ENCODE measurements at regions not wholly inside any gene's neighbourhood (a gene's known extent, or its start where the extent isn't known, plus 50 kb on each side); places are given as distances from the start of the nearest gene placed in this dataset.

DNA sequence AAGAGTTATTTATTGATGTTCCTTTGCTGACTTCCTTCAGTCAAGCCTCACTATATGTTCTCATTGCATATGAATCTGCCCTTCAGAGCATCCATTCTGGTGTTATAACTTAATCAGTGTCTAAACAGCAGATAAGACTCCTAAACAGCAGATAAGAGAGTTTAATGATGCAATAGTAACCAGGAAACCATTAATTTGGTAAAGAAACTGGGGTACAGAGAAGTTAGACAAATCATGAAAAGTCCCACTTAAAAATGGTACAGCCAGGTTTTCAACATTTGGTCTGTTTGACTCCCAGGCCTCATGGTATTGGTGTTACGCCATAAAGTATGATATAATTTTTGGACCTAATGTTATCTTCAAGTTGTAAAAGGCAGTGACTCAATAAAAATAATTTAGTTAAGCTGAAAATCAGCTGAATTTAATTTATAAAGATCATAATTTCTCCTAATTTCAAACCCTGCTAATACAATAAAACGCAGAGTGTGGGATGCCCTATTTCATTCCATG is 127.4 kb upstream of the DST start:
- Histone ChIP-seq H3K36me3 (ENCODE audit: control insufficient read depth, insufficient read depth, low read length) (no peaks in the 10 kb centered on the region), H3K4me3 (ENCODE audit: extremely low read depth, insufficient read depth, low read length, poor library complexity, severe bottlenecking) (no peak overlapping the region), H3K9me3 (ENCODE audit: control insufficient read depth, low read length) (no peaks in the 10 kb centered on the region), H3K4me1 (ENCODE audit: control insufficient read depth, insufficient read depth, low read length, poor library complexity, severe bottlenecking) (peaks cover 23% of the 10 kb centered on the region), H3K27ac (ENCODE audit: low read depth, low read length, severe bottlenecking) (no peak overlapping the region)
- 86% methylated on average over 1 of the region's 2 CpGs; no CpG with 5 or more reads in 1 of the 2 experiments for WGBS, 2 experiments (ENCODE audit: insufficient coverage in 2 of 2)

DNA sequence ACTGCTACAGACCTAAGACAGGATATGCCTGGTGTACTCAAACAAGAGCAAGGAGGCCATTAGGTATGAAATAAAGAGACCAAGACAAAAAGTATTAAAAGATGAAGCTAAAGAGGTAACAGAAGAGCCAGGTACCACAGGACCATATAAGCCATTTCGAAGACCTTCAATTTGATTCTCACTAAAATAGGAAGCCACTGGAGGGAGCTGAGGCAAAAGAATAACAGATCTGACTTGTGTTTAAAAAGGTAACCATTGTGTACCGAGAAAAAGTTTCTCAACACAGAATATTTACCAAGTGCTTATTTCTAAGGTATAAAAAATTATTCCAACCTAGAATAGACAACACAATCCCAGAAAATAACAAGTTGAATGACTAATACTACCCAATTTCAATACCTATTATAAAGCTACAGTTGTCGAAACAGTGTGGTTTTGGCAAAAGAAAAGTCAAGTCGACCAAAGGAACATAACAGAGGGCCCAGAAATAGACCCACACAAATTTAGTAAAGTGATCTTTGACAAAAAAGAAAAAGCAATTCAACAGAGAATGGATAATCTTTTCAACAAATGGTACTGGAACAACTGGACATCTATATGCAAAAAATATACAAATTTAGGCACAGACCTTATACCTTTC is 125.3 kb upstream of the DST start:
- Histone ChIP-seq H3K4me1 (ENCODE audit: control insufficient read depth, insufficient read depth, low read length, poor library complexity, severe bottlenecking) (peaks cover 23% of the 10 kb centered on the region), H3K27ac (ENCODE audit: low read depth, low read length, severe bottlenecking) (no peak overlapping the region)

DNA sequence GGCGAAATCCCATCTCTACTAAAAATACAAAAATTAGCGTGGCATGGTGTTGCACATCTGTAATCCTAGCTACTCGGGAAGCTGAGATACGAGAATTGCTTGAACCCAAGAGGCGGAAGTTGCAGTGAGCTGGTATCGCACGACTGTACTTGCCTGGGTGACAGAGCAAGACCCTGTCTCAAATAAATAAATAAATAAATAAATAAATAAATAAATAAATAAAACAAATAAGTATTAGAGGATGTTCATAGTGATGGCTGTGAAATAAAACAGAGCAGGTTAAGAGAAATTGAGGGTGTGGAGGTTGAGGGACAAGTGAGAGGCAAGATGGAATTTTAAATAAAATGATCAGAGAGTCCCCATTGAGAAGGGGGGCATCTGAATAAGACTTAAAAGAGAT is 124.7 kb upstream of the DST start:
- H3K27ac ChIP-seq (ENCODE audit: low read depth, low read length, severe bottlenecking), result no peak overlapping the region
- 91 to 98% methylated on average over 5 of the region's 7 CpGs for WGBS, 2 experiments (ENCODE audit: insufficient coverage in 2 of 2)
- H3K4me3 ChIP-seq (ENCODE audit: extremely low read depth, insufficient read depth, low read length, poor library complexity, severe bottlenecking), result no peak overlapping the region
- H3K4me1 ChIP-seq (ENCODE audit: control insufficient read depth, insufficient read depth, low read length, poor library complexity, severe bottlenecking), result peaks cover 18% of the 10 kb centered on the region
- no peaks in the 10 kb centered on the region for H3K9me3 ChIP-seq (ENCODE audit: control insufficient read depth, low read length)
- H3K36me3 ChIP-seq (ENCODE audit: control insufficient read depth, insufficient read depth, low read length), result no peaks in the 10 kb centered on the region

More for the DNA sequence above, 125.3 kb upstream of the DST start:
- 100% methylated on average over 3 of the region's 4 CpGs; no CpG with 5 or more reads in 1 of the 2 experiments for WGBS, 2 experiments (ENCODE audit: insufficient coverage in 2 of 2)
- Histone ChIP-seq H3K36me3 (ENCODE audit: control insufficient read depth, insufficient read depth, low read length) (no peaks in the 10 kb centered on the region), H3K4me3 (ENCODE audit: extremely low read depth, insufficient read depth, low read length, poor library complexity, severe bottlenecking) (no peak overlapping the region), H3K9me3 (ENCODE audit: control insufficient read depth, low read length) (no peaks in the 10 kb centered on the region)

DNA sequence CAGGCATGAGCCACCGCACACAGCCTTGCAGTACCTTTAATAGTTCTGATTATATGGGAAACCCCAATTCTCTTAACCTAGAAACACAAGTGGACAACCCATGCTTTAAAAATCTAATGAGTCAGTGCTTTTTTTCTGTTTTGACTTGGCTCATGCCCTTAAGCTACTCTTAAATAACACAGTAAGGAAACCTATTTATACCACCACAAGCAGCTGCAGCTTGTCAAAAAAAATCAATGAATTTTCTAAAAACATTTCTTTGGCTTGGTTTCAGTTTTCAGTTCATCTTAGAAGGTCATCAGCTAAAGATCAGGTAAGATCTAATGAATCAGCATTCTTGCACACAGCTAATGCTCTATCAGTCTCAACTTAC is 124.1 kb upstream of the DST start:
- Histone ChIP-seq H3K4me3 (ENCODE audit: extremely low read depth, insufficient read depth, low read length, poor library complexity, severe bottlenecking) (no peak overlapping the region), H3K4me1 (ENCODE audit: control insufficient read depth, insufficient read depth, low read length, poor library complexity, severe bottlenecking) (peaks cover 12% of the 10 kb centered on the region), H3K36me3 (ENCODE audit: control insufficient read depth, insufficient read depth, low read length) (no peaks in the 10 kb centered on the region), H3K9me3 (ENCODE audit: control insufficient read depth, low read length) (no peaks in the 10 kb centered on the region), H3K27ac (ENCODE audit: low read depth, low read length, severe bottlenecking) (no peak overlapping the region)
- 100% methylated on average over 1 of the region's 1 CpG; no CpG with 5 or more reads in 1 of the 2 experiments for WGBS, 2 experiments (ENCODE audit: insufficient coverage in 2 of 2)

DNA sequence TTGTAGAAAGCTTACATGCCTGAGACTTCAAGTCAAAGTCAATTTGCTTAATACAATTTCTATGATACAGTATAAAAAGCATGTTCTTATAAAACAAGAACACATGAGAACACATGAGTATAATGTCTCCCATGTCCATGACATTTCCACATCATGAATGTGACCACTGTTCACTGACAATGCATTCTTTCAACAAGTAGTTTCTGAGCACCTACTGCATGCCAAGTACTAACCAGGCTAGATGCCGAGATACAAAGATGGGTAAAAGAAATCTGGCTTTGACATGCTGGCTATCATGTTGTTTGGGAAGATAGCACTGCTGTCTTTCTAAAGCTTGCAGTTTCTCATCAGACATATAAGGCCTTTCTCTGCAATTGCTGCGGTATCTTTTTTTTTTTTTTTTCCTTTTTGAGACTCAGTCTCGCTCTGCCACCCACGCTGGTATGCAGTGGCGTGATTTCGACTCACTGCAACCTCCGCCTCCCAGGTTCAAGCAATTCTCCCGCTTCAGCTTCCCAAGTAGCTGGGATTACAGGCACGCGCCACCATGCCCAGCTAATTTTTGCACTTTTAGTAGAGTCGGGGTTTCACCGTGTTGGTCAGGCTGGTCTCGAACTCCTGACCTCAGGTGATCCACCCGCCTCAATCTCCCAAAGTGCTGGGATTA is 123.6 kb upstream of the DST start:
- Histone ChIP-seq H3K9me3 (ENCODE audit: control insufficient read depth, low read length) (no peaks in the 10 kb centered on the region), H3K4me1 (ENCODE audit: control insufficient read depth, insufficient read depth, low read length, poor library complexity, severe bottlenecking) (peaks cover 7% of the 10 kb centered on the region), H3K27ac (ENCODE audit: low read depth, low read length, severe bottlenecking) (no peak overlapping the region), H3K36me3 (ENCODE audit: control insufficient read depth, insufficient read depth, low read length) (no peaks in the 10 kb centered on the region), H3K4me3 (ENCODE audit: extremely low read depth, insufficient read depth, low read length, poor library complexity, severe bottlenecking) (no peak overlapping the region)
- 83 to 97% methylated on average over 7 to 14 of the region's 14 CpGs for WGBS, 2 experiments (ENCODE audit: insufficient coverage in 2 of 2)

- no peaks in the 10 kb centered on the region for H3K9me3 ChIP-seq (ENCODE audit: control insufficient read depth, low read length)
- 75 to 85% methylated on average over 1 to 2 of the region's 2 CpGs for WGBS, 2 experiments (ENCODE audit: insufficient coverage in 2 of 2)
- no peaks in the 10 kb centered on the region for H3K36me3 ChIP-seq (ENCODE audit: control insufficient read depth, insufficient read depth, low read length)
- peaks cover 7% of the 10 kb centered on the region for H3K4me1 ChIP-seq (ENCODE audit: control insufficient read depth, insufficient read depth, low read length, poor library complexity, severe bottlenecking)
- no peak overlapping the region for H3K4me3 ChIP-seq (ENCODE audit: extremely low read depth, insufficient read depth, low read length, poor library complexity, severe bottlenecking)
- no peak overlapping the region for H3K27ac ChIP-seq (ENCODE audit: low read depth, low read length, severe bottlenecking)
Observed at GRCh38 chr6:56765494-56765893, 122.8 kb upstream of the DST start.

DNA sequence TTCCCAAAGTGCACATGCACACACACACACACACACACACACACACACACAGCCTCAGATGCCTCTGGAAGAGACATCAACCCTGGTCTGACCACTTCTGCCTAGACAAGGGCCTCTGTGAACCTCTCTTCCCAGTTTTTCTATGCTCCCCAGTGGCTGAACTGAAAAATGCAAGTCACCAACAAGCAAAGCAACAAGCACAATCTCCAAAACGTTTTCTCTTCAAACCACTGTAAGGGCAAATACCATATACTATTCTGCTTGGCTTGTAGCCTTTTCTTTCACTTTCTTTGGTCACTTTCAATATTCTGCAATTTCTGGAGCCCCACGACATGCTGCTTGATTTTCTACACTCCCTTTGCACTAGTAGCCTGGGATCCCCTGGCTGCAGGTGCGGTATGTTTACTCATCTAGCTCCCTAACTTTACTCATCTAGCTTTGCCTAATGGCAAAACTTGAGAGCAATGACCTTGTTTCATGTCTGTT is 121.4 kb upstream of the DST start:
- no peak overlapping the region for H3K27ac ChIP-seq (ENCODE audit: low read depth, low read length, severe bottlenecking)
- H3K9me3 ChIP-seq (ENCODE audit: control insufficient read depth, low read length), result no peaks in the 10 kb centered on the region
- WGBS, 2 experiments (ENCODE audit: insufficient coverage in 2 of 2), result 4 to 46% methylated on average over 2 to 3 of the region's 3 CpGs
- H3K4me1 ChIP-seq (ENCODE audit: control insufficient read depth, insufficient read depth, low read length, poor library complexity, severe bottlenecking), result peaks cover 11% of the 10 kb centered on the region
- H3K4me3 ChIP-seq (ENCODE audit: extremely low read depth, insufficient read depth, low read length, poor library complexity, severe bottlenecking), result no peak overlapping the region
- H3K36me3 ChIP-seq (ENCODE audit: control insufficient read depth, insufficient read depth, low read length), result no peaks in the 10 kb centered on the region

- no peaks in the 10 kb centered on the region for H3K36me3 ChIP-seq (ENCODE audit: control insufficient read depth, insufficient read depth, low read length)
- H3K4me1 ChIP-seq (ENCODE audit: control insufficient read depth, insufficient read depth, low read length, poor library complexity, severe bottlenecking), result peaks cover 14% of the 10 kb centered on the region
- WGBS, 2 experiments (ENCODE audit: insufficient coverage in 2 of 2), result no CpG with 5 or more reads among the region's 1 CpG
- H3K9me3 ChIP-seq (ENCODE audit: control insufficient read depth, low read length), result no peaks in the 10 kb centered on the region
- no peak overlapping the region for H3K27ac ChIP-seq (ENCODE audit: low read depth, low read length, severe bottlenecking)
- no peak overlapping the region for H3K4me3 ChIP-seq (ENCODE audit: extremely low read depth, insufficient read depth, low read length, poor library complexity, severe bottlenecking)
Observed at GRCh38 chr6:56761651-56762050, 119.0 kb upstream of the DST start.

- WGBS, 2 experiments (ENCODE audit: insufficient coverage in 2 of 2), result 83% methylated on average over 1 of the region's 1 CpG; no CpG with 5 or more reads in 1 of the 2 experiments
- Histone ChIP-seq H3K4me1 (ENCODE audit: control insufficient read depth, insufficient read depth, low read length, poor library complexity, severe bottlenecking) (peaks cover 19% of the 10 kb centered on the region), H3K27ac (ENCODE audit: low read depth, low read length, severe bottlenecking) (no peak overlapping the region), H3K9me3 (ENCODE audit: control insufficient read depth, low read length) (no peaks in the 10 kb centered on the region), H3K4me3 (ENCODE audit: extremely low read depth, insufficient read depth, low read length, poor library complexity, severe bottlenecking) (no peak overlapping the region), H3K36me3 (ENCODE audit: control insufficient read depth, insufficient read depth, low read length) (no peaks in the 10 kb centered on the region)
Observed at GRCh38 chr6:56760842-56761241, 118.2 kb upstream of the DST start.

GRCh38 chr6:56759521-56759920 is 116.8 kb upstream of the DST start:
- Histone ChIP-seq H3K27ac (ENCODE audit: low read depth, low read length, severe bottlenecking) (no peak overlapping the region), H3K4me1 (ENCODE audit: control insufficient read depth, insufficient read depth, low read length, poor library complexity, severe bottlenecking) (peaks cover 21% of the 10 kb centered on the region), H3K9me3 (ENCODE audit: control insufficient read depth, low read length) (no peaks in the 10 kb centered on the region), H3K36me3 (ENCODE audit: control insufficient read depth, insufficient read depth, low read length) (no peaks in the 10 kb centered on the region), H3K4me3 (ENCODE audit: extremely low read depth, insufficient read depth, low read length, poor library complexity, severe bottlenecking) (no peak overlapping the region)
- WGBS, 2 experiments (ENCODE audit: insufficient coverage in 2 of 2), result 42 to 61% methylated on average over 2 of the region's 2 CpGs

- 95% methylated on average over 2 of the region's 2 CpGs for WGBS, 2 experiments (ENCODE audit: insufficient coverage in 2 of 2)
- Histone ChIP-seq H3K4me3 (ENCODE audit: extremely low read depth, insufficient read depth, low read length, poor library complexity, severe bottlenecking) (no peak overlapping the region), H3K9me3 (ENCODE audit: control insufficient read depth, low read length) (no peaks in the 10 kb centered on the region), H3K36me3 (ENCODE audit: control insufficient read depth, insufficient read depth, low read length) (no peaks in the 10 kb centered on the region), H3K27ac (ENCODE audit: low read depth, low read length, severe bottlenecking) (no peak overlapping the region), H3K4me1 (ENCODE audit: control insufficient read depth, insufficient read depth, low read length, poor library complexity, severe bottlenecking) (peaks cover 24% of the 10 kb centered on the region)
Observed at GRCh38 chr6:56758553-56758952, 115.9 kb upstream of the DST start.

Data from mesodermal cell (in vitro differentiated cells).